Psoas muscle (tissue), 7 donors: ENCODE measurements at regions not wholly inside any gene's neighbourhood (a gene's known extent, or its start where the extent isn't known, plus 50 kb on each side); places are given as distances from the start of the nearest gene placed in this dataset.
"Not testable (repeated sequence)": the region's sequence is repeated elsewhere in the genome, so short reads cannot be mapped to it uniquely, and the experiment has no call there.

Experiments used
- ATAC-seq, 4 donors: fragments of 200-7000 bp; cut with Tn5 transposase; one replicate each; pipeline ENCODE4 v1.9.1; 2020; ENCODE audit warnings: moderate library complexity in 3 of 4, mild to moderate bottlenecking in 2 of 4
- DNase-seq, 2 donors: peaks; one replicate each; pipeline ENCODE4 v3.0.0-alpha.2; 2020
- H3K27ac ChIP-seq: fragments of 200-600 bp; one replicate; pipeline ENCODE4 v1.8.0; 2022
- H3K27me3 ChIP-seq, 3 donors: fragments of 200-600 bp in 1 of 3; one replicate each; pipeline versions ENCODE4 v1.6.1 to v1.8.0; 2013 to 2022; ENCODE audit warnings: low read length in 2 of 3, mild to moderate bottlenecking in 2 of 3, moderate library complexity in 1 of 3; ENCODE audit not compliant: insufficient read depth in 3 of 3
- H3K36me3 ChIP-seq, 2 donors: fragments of 200-600 bp in 1 of 2; one replicate each; pipeline versions ENCODE4 v1.6.1 to v1.8.0; 2013 to 2022; ENCODE audit warnings: low read depth in 1 of 2, mild to moderate bottlenecking in 1 of 2, moderate library complexity in 1 of 2; ENCODE audit not compliant: insufficient read depth in 1 of 2
- H3K4me1 ChIP-seq: fragments of 200-600 bp; one replicate; pipeline ENCODE4 v1.8.0; 2022
- H3K4me3 ChIP-seq: fragments of 200-600 bp; one replicate; pipeline ENCODE4 v1.8.0; 2022; ENCODE audit warnings: mild to moderate bottlenecking
- H3K9me3 ChIP-seq: fragments of 200-600 bp; one replicate; pipeline ENCODE4 v1.8.0; 2022
- CTCF ChIP-seq: fragments of 200-600 bp; IDR thresholded peaks from one replicate; pipeline ENCODE4 v1.8.0; 2022; ENCODE audit warnings: antibody characterized with exemption
- WGBS, 3 donors: extraction: QIAGEN DNeasy Blood & Tissue Kit; methylation state at CpG; one replicate each; pipeline versions ENCODE4 v1.1.6 to v1.1.7; 2013; 5-methylcytosine and 5-hydroxymethylcytosine counted together
- intact Hi-C, 2 donors: fragments of 100-400 bp; cut with DNase I; formaldehyde crosslinking; loops; one replicate each; pipeline versions ENCODE4 v1.11.0 to v1.14.2; 2022
- donor health status: healthy with polysubstance abuse.
- donor health status: DM: no; HTN: no; CAD: no; lungs with moderate emphysema.
- donor health status: Bipolar disorder and iron deficiency.
- donor health status: healthy.
- donor health status: DM: yes; HTN: yes; CAD: no.
- donor health status: DM: no; HTN: no; CAD: no.
- donor health status: DM: yes; HTN: yes; CAD: no.

GRCh38 chr21:18553786-18554185 lies 150.2 kb upstream of the TMPRSS15 start:
- H3K27ac ChIP-seq: no peak overlapping the region
- no peak for TF ChIP-seq CTCF
- H3K4me1 ChIP-seq: no peaks in the 10 kb centered on the region
- intact Hi-C loops: no loop called here
- ATAC-seq: no peak
- H3K9me3 ChIP-seq: no peaks in the 10 kb centered on the region
- H3K27me3 ChIP-seq: no peaks in the 10 kb centered on the region
- no peak overlapping the region for H3K4me3 ChIP-seq
- no peaks in the 10 kb centered on the region for H3K36me3 ChIP-seq
- DNase-seq: no peak
- 86 to 88% (median 87%) methylated on average over 2 of the region's 2 CpGs for WGBS, 3 donors

GRCh38 chr21:18567770-18568169 lies 164.2 kb upstream of the TMPRSS15 start:
- H3K4me3 ChIP-seq, ATAC-seq, intact Hi-C loops, H3K27ac ChIP-seq, H3K9me3 ChIP-seq, H3K4me1 ChIP-seq, H3K36me3 ChIP-seq, DNase-seq, H3K27me3 ChIP-seq: not testable (repeated sequence)
- WGBS, 3 donors: 88 to 93% (median 93%) methylated on average over 10 of the region's 10 CpGs

- intact Hi-C loops: no loop called here
- H3K9me3 ChIP-seq: no peaks in the 10 kb centered on the region
- no peak for TF ChIP-seq CTCF
- H3K36me3 ChIP-seq: no peaks in the 10 kb centered on the region
- 74 to 80% (median 76%) methylated on average over 4 of the region's 4 CpGs for whole genome bisulfite sequencing, 3 donors
- H3K4me3 ChIP-seq: no peak overlapping the region
- no peak overlapping the region for H3K27ac ChIP-seq
- H3K4me1 ChIP-seq: no peaks in the 10 kb centered on the region
- DNase-seq (no peak), ATAC-seq (no peak)
- H3K27me3 ChIP-seq: no peaks in the 10 kb centered on the region
Measured at GRCh38 chr21:18588001-18588662, 184.5 kb upstream of the TMPRSS15 start.

- Histone ChIP-seq H3K4me3 (no peak overlapping the region), H3K9me3 (no peaks in the 10 kb centered on the region), H3K36me3 (no peaks in the 10 kb centered on the region), H3K27me3 (no peaks in the 10 kb centered on the region), H3K4me1 (no peaks in the 10 kb centered on the region), H3K27ac (no peak overlapping the region)
- DNase-seq (no peak), ATAC-seq (no peak)
- TF ChIP-seq CTCF: no peak
- intact Hi-C loops: no loop called here
- 85 to 92% (median 89%) methylated on average over 1 of the region's 1 CpG for WGBS, 3 donors
Measured at GRCh38 chr21:18601146-18601545, 197.6 kb upstream of the TMPRSS15 start.

GRCh38 chr21:18602711-18603110 lies 199.1 kb upstream of the TMPRSS15 start:
- H3K27me3 ChIP-seq: no peaks in the 10 kb centered on the region
- no peak overlapping the region for H3K27ac ChIP-seq
- WGBS, 3 donors: 67 to 74% (median 71%) methylated on average over 3 of the region's 3 CpGs
- intact Hi-C loops: no loop called here
- H3K4me1 ChIP-seq: no peaks in the 10 kb centered on the region
- no peaks in the 10 kb centered on the region for H3K36me3 ChIP-seq
- TF ChIP-seq CTCF: no peak
- no peak overlapping the region for H3K4me3 ChIP-seq
- no peaks in the 10 kb centered on the region for H3K9me3 ChIP-seq
- DNase-seq (no peak), ATAC-seq (no peak)
